ENCODE measurements at regions not wholly inside any gene's neighbourhood (a gene's known extent, or its start where the extent isn't known, plus 50 kb on each side); places are given as distances from the start of the nearest gene placed in this dataset.

GRCh38 chr20:50370036-50370566 is 140.1 kb upstream of the PTPN1 start:
- no peak for DNase-seq (ENCODE audit: low read depth)
- H3K4me3 ChIP-seq (ENCODE audit: control insufficient read depth, low read depth, low read length), result no peak overlapping the region
- no peak for TF ChIP-seq CTCF (IDR thresholded peaks at IDR 0.05; ENCODE audit: control insufficient read depth, insufficient read depth, low read depth, low read length, missing control alignments)

- no peak for TF ChIP-seq CTCF (IDR thresholded peaks at IDR 0.05; ENCODE audit: control insufficient read depth, insufficient read depth, low read depth, low read length, missing control alignments)
- no peak overlapping the region for H3K4me3 ChIP-seq (ENCODE audit: control insufficient read depth, low read depth, low read length)
- no peak for DNase-seq (ENCODE audit: low read depth)
Observed at GRCh38 chr20:50371878-50372769, 138.1 kb upstream of the PTPN1 start.

- DNase-seq (ENCODE audit: low read depth), result no peak
- no peak overlapping the region for H3K4me3 ChIP-seq (ENCODE audit: control insufficient read depth, low read depth, low read length)
- no peak for TF ChIP-seq CTCF (IDR thresholded peaks at IDR 0.05; ENCODE audit: control insufficient read depth, insufficient read depth, low read depth, low read length, missing control alignments)
Observed at GRCh38 chr20:50372770-50373088, 137.5 kb upstream of the PTPN1 start.

- no peak for TF ChIP-seq CTCF (IDR thresholded peaks at IDR 0.05; ENCODE audit: control insufficient read depth, insufficient read depth, low read depth, low read length, missing control alignments)
- no peak overlapping the region for H3K4me3 ChIP-seq (ENCODE audit: control insufficient read depth, low read depth, low read length)
- DNase-seq (ENCODE audit: low read depth), result no peak
Observed at GRCh38 chr20:50373674-50374286, 136.4 kb upstream of the PTPN1 start.

- H3K4me3 ChIP-seq (ENCODE audit: control insufficient read depth, low read depth, low read length), result no peak overlapping the region
- TF ChIP-seq CTCF (IDR thresholded peaks at IDR 0.05; ENCODE audit: control insufficient read depth, insufficient read depth, low read depth, low read length, missing control alignments), result no peak
- DNase-seq (ENCODE audit: low read depth), result no peak
Observed at GRCh38 chr20:50374541-50375078, 135.6 kb upstream of the PTPN1 start.

- DNase-seq (ENCODE audit: low read depth), result no peak
- TF ChIP-seq CTCF (IDR thresholded peaks at IDR 0.05; ENCODE audit: control insufficient read depth, insufficient read depth, low read depth, low read length, missing control alignments), result no peak
- H3K4me3 ChIP-seq (ENCODE audit: control insufficient read depth, low read depth, low read length), result no peak overlapping the region
Observed at GRCh38 chr20:50376179-50376887, 133.8 kb upstream of the PTPN1 start.
